Dermis blood vessel endothelial cell (primary cell): ENCODE measurements at regions not wholly inside any gene's neighbourhood (a gene's known extent, or its start where the extent isn't known, plus 50 kb on each side); places are given as distances from the start of the nearest gene placed in this dataset.

Experiments
- DNase-seq: peaks from one replicate; pipeline ENCODE4 v3.0.0; 2010

GRCh38 chr9:105150991-105151685 lies 93.3 kb upstream of the SLC44A1 start:
- no peak for DNase-seq

GRCh38 chr9:105151686-105151995 lies 92.8 kb upstream of the SLC44A1 start:
- no peak for DNase-seq

DNA sequence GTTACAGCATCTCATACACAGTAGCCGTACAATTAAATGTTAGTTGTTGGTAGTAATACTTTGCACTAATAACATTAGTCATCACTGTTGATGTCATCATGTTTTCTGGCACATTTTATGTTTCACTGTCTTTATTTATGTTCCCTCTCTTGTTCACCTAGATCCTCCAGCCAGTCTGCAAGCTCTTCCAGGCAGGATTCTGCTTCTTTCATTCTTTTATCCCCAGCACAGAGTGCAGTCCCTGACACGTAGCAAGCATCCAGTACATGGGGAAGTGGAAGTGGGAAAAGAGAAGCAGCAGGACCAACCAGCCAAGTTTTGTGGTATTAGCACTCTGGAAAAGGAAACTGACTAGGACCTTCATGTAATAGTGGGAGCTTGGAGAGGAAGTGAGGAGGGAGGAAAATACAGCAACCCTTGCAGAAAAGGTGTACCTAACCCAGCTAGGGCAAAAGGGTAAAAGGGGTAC lies 89.7 kb upstream of the SLC44A1 start:
- DNase-seq: peak; percentile 7

DNA sequence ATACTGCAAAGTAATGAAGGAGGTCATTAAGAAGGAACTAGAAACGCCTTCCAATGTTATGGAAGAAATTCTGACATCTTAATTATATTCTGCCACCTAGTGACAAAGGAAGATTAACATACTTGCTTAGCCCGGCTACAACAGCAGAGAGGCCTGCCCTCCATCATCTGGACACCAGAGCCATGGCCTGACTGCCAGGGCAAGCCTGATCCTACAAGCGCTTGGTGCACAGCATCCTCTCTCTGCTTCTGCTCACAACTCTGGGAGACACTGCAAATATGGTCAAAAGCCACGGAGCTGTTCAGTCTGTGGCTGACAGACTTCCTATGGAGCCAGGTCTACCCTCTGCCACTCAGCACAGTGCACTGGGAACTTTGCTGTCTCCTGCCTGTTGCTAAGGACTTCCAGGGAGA lies 87.3 kb upstream of the SLC44A1 start:
- DNase-seq: peak; percentile 71

- no peak for DNase-seq
These were observed 86.4 kb upstream of the SLC44A1 start for GRCh38 chr9:105158020-105158419.

DNA sequence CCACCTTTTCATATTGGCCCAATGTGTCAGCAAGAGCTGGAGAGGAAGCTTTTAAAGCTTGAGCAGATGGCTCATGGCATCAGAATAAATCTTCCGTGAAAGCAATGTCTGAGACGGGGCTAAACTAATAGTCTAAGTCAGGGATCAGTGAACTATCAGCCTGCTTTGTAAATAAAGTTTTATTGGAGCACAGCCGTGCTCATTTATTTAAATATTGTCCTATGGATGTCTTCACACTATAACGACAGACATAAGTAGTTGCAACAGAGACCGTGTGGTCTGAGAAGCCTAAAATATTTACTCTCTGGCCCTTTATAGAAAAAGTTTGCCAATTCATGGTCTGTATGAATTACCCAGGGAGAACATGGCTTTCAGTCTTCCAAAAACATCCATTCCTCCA lies 85.6 kb upstream of the SLC44A1 start:
- DNase-seq: no peak

GRCh38 chr9:105168870-105169319 lies 75.6 kb upstream of the SLC44A1 start:
- DNase-seq: no peak

- DNase-seq: no peak
These were observed 73.4 kb upstream of the SLC44A1 start for GRCh38 chr9:105171076-105171475.

- no peak for DNase-seq
These were observed 72.9 kb upstream of the SLC44A1 start for GRCh38 chr9:105171589-105171988.

DNA sequence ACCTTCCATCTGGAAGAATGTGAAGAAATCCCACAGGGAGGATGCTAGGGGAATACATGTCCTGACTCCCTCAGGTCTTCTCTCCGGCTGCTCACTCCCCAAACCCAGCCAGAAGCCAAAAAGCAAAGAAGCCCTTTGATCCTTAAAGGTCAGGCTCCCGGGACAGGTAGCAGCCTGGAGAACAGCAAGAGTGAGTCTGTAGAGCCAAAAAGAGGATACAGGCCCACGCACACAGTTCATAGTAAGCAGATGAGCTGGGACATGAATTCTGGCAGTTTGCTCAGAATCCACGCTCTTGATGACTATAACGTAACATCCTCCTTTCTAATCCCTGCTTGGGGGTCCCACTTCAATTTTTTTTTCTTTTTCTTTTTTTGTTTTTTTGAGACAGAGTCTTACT lies 72.0 kb upstream of the SLC44A1 start:
- DNase-seq: no peak

DNA sequence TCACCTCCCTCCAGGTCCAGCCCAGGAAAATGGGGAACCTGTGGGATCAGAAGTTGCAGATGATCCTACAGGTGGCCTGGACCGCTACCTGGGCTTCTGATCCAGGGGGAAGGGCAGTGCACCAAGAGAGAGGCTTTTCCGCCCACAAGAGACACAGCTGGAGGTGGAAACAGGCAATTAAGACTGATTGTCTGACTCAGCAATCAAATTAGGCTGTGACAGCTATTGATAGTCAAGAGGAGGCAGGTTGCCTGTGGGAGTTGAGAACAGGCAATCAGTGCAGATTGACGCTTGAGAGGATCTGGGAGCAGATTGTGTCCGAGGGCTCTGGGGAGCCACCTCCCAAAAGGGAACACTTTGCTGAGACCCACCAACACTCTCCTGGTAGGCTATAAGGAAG lies 71.1 kb upstream of the SLC44A1 start:
- DNase-seq: no peak

DNA sequence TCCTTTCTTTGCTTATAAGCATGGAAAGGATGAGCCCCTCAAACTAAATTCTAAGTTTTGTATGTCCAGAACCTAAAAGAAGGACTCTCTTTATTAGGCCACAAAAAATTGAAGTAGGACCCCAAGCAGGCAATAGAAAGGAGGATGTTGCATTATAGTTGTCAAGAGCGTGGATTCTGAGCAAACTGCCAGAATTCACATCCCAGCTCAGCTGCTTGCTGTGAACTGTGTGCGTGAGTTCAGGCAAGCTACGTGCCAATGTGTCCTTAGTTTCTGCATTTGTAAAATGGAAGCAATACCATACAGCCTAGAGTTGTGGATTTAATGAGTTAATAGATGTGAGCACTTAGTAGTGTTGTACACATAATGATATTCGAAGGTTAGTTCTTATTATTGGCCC lies 70.6 kb upstream of the SLC44A1 start:
- DNase-seq: no peak

GRCh38 chr9:105176194-105176593 lies 68.3 kb upstream of the SLC44A1 start:
- DNase-seq: no peak

- no peak for DNase-seq
These were observed 66.4 kb upstream of the SLC44A1 start for GRCh38 chr9:105178076-105178475.

DNA sequence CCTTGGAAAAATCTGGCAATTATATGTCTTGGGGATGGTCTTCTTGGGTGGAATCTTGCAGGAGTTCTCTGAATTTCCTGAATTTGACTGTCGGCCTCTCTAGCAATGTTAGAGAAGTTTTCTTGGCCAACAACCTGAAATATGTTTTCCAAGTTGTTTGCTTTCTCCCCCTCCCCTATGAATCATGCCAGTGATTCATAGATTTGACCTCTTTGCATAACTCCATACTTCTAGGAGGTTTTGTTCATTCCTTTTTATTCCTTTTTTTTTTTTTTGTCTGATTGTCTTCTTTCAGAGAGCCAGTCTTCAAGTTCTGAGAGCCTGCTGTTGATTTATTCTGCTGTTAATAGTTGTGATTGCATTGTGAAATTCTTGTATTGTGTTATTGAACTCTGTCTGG lies 56.7 kb upstream of the SLC44A1 start:
- peak; percentile 27 for DNase-seq

DNA sequence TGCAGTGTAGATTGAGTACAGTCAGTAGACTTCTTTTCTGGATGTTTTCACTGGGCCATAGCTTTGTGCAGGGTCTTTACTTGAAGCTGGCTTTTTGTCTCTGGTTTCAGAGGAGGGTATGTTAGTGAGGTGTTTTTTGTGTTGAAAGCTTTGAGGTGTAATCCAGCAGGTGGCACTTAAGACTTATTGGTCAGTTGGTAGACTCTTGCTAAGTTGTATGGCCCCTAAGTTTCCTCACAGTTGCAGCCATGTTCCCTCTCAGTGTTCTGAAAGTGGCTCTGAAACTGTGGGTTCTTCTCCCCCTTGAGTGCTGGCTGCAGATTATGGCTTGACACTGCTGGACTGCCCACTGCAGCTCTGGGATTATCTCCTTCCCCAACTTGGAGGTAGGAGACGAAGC lies 55.7 kb upstream of the SLC44A1 start:
- DNase-seq: peak; percentile 10

GRCh38 chr9:105191508-105192121 lies 52.8 kb upstream of the SLC44A1 start:
- no peak for DNase-seq

- no peak for DNase-seq
These were observed 50.9 kb upstream of the SLC44A1 start for GRCh38 chr9:105193560-105193959.

- DNase-seq: no peak
These were observed 50.2 kb upstream of the SLC44A1 start for GRCh38 chr9:105194234-105194633.
